Pulmonary artery endothelial cell (primary cell): ENCODE measurements at regions not wholly inside any gene's neighbourhood (a gene's known extent, or its start where the extent isn't known, plus 50 kb on each side); places are given as distances from the start of the nearest gene placed in this dataset.

ENCODE experiments used
- DNase-seq: peaks from one replicate; pipeline ENCODE4 v3.0.0-alpha.2; 2011; ENCODE audit warnings: low read depth, low spot score

DNA sequence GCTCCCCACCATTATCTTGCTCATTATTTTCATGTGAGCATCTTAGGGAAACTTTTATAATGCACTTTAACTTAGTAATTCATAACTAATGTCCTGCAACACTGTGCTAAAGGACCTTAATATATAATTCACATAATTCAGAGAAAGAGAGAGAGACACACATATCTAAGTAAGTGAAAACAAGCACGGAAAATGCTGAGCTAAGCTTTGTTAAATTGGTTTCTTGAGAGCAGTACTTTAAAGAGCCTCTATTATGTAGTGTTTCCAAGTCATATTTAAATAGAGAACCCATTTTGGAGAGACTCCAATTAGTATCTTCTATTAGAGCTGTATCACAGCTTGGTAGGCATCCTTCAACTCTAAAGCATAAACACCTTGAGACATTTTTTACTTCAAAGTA lies 354.1 kb upstream of the SOX14 start:
- DNase-seq: no peak

DNA sequence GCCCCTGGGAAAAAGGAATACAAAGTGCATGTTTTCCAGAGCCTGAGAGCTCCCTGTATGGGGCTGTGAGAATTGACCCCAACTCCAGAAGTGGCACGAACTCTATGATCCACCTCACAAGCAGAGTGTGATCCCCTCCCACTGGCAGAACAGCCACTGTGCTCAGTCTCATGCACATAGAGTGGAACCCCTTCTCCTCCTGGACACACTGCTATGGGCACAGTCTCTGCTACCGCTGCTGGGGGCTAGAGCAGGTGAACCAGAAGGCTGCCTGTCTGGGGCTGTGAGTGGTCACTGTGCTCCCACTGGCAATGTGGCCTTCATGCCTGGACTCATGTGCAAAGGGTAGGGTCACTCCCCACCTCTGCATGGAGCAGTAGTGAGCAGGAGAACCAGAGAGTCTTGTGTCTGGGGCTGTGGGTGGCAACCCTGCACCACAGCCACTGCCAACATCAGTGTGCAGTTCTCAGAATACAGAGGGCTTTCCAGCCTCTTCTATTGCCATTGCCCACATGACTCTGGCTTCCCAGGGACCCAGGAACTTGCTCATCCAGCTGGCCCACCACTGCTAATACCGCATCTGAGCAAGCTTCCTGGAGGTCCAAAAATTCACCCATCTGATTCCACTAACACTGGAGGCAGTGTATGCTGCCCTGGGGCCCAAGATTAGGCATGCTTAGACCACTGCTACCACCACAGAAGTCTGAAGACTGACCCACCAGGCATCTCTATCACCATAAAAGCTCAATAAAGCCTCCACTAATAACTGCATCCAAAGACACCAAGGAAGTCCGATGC lies 343.7 kb upstream of the SOX14 start:
- DNase-seq: no peak

DNA sequence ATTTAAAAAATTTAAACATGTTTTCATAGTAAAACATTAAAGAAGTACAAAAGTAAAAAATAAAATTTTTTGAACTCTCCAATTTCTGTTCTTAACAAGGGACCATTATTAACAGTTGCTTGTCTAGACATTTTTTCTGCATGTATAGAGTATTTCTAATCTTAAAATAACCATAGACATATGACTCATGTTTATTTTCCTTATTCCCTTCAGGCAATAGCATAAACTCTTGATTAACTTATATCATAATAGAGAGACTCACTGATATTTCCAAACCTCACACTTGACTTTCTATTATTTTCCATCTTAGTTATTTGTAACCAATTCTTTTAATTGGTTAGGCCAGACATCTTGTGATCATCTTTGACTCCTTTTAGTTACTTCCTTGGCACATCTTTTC lies 325.6 kb upstream of the SOX14 start:
- no peak for DNase-seq

DNA sequence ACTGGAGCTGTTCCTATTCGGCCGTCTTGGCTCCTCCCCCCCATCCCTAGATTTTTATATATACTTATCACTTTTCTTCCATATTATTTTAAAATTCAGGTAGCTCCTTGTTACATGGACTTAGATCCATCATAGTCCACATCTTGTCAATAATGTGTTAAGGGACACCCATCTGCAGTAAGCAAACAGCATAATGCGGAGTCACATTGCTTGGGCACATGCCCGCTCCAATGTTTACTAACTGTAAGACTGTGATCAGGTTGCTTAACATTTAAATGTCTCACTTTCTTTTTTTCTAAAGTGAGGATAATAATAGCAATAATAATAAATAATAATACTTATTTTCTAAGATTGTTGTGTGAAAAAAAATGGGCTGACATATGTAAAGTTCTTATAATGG lies 303.2 kb upstream of the SOX14 start:
- DNase-seq: no peak

DNA sequence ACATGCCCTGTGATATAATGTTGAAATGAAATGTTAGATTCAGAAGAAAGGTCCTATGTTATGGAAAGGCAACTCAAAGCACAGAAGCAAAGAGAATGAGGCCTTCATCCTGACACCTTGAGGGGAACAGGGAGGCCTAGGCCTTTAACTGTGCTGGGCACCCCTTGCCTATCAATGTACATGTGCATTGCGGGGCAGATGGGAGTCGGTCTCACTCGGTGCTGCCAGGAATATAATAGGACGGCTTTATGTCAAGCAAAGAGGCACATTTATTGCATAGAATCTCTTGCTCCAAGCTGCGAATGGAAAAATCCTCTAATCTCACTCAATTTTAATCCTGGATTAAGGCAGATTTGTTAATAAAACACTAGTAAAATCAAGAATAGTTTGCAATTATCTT lies 301.0 kb upstream of the SOX14 start:
- DNase-seq: no peak

DNA sequence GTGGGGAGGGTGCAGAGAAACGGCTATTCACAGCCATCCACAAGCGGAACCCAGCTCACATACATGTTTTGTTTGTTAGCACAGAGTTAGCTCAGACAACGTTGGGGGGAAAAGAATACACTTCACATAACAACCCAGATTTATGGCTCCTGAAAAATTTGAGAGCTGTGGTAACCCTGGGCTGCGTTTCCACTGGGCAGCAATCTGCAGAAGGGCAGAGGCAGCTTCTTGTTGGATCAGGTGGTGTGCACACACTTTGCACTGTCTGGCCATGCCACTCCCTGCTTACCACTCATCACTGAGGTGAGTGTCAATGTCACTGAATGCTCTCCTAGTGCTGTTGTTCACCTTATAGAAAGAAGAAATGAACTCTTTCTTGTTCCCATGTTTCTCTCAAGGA lies 299.8 kb upstream of the SOX14 start:
- no peak for DNase-seq

DNA sequence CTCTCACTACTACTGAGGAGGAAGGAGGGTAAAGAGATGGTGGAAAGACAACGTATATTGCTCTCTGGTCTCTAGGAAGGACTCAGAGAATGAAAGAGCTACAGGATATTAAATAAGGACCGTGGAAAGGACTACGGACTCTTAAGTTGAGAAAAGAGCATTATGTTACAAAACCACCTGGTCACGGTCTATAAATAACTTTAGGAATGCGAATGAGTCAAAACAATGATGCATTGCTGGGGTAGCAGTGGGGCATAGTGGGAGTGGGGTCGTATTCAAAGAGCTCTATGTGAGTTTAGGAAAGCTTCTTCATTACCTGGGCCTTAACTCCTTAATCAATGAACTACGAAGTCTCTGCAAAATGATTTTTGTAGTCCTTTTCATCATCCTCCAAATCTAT lies 295.7 kb upstream of the SOX14 start:
- DNase-seq: no peak

DNA sequence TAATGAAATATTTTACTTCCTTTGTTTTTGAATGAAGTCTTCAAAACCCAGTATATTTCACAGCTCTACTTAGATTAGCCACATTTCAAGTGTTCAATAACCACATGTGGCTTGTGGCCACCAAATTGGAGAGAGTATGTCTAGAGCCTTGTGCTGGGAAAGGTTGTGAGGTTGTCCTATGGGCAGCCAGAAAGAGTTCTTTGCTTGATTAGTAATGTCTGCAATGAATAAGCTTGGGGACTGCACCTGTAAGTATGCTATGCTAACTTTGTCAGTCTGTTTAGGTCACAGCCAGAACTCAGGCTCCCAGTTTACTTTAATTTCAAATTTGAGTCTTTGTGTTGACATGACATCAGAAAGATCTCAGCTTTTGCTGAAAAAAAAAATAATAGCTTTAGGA lies 294.9 kb upstream of the SOX14 start:
- no peak for DNase-seq

DNA sequence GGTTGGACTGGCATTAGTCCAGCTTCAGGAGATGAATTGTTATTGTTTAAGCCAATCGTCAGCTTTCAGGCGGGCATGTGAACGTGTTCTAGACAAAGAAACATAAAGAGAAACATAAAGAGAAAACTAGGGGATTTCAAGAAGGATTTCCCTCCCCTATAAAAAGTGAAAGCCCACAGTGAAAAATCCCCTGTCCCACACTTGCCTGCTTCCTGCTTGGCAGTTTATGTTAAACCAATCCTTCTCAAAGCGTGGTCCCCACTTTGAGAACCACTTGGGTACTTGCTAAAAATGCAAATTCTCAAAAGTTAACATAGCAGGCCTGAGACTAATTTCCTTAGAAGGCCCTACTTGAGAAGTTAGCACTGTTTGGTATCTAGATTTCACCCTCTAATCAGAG lies 293.0 kb upstream of the SOX14 start:
- DNase-seq: no peak

DNA sequence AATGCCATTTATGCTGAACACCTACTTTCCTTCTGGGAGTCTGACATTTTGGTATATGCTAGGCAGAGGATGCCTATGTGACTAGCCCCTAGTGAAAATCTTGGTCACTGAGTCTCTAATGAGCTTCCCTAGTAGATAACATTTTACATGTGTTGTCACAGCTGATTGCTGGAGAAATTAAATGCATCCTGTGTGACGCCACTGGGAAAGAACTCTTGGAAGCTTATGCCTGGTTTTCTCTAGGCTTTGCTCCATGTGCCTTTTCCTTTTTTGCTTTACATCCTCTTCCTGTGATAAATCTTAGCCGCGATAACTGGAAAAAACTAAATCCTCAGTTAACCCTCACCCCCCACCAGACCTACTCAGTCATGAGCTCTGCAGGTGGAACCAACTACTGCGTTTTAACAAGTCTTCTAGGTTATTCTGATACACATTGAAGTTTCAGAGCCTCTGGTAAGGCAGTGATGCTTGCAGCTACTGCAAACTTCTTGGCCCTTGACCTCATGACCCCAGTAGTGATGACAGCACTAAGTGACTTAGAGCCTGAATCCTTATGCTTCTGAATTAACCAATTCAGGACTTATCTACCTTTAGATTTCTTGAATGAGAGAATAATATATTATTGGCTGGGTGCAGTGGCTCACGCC lies 292.4 kb upstream of the SOX14 start:
- DNase-seq: no peak

DNA sequence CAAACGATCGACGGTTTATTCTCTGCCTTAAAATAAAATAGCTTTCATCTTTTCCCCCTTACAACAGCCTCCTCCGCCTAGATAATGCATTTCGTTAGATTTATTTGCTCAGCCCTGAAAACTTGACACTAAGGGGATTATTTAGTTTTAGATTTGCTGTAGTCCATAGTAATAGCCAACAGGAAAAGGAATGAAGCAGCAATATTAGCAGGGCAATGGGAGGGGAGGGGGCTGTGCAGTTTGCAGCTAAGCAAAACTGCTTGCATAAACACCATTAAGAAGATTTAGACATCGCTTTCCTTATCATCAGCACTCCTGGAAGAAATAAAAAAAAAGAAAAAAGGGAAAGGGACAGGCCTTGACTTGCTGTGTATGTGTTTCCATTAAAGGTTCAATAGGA lies 286.5 kb upstream of the SOX14 start:
- DNase-seq: no peak

DNA sequence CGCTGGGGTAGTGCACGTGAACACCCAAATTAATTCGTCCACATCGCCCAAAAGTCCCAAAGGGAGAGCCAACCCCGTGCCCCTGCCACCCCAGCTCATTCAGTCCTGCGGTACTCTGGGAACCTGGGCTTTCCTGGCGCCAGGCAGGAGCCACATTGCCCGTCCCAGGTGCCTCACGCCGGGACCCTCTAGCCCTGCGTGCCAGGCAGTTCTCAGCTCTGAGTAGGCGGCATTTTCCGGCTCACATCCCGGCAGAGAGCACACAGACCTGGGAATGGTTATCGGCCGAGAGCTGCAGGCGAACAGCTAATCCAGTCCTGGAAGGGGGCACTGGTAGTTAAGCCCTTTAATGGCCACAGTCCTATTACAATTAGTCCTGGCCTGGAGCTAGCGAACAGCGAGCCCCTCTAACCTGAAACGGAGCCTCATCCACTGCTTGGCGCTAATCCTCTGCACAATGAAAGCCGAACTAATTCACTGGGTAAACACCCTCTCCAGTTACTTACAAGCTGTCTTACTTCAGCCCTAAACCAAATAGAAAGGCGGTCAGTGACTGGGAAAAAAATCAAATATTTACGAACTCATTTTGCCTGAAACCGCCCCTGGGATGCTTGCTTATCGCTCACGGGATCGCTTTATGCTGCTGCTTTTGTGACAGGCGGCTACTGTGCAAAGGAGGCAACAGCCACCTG lies 254.6 kb upstream of the SOX14 start:
- DNase-seq: no peak

DNA sequence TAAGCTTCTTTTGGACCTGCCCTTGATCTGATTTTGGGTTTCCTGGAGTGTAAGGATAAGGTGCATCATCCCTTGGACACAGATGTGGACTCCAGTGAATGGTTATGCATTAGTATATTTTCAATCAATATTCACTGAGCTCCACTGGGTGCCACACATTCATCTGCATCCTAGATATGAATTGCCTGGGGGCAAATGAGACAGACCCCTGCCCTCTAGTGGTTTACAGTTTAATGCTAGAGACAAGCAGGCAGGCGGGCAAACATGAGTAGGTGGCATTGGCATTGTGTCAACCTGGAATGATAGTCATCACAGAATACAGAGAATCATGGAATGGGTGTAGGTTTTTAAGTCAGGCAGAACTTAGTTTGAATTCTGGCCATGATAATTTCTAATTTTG lies 252.5 kb upstream of the SOX14 start:
- no peak for DNase-seq

DNA sequence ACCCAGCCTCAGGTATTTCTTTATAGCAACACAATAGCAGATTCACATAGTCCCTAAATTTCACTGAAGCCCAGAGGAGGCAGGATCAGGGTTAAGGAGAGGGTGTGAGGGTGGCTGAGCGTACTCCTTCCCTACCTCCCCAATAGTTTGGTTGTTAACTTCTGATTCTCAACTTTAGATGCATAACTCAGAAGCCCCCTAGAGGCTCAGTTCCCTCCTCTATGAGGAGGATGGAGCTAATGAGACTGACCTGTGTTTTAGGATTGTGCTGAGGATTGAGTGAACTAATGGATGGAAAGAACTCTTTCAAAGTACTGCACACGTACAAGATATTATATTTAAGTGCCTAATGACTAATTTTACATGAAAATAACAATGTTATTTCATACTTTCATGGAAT lies 249.3 kb upstream of the SOX14 start:
- DNase-seq: no peak

DNA sequence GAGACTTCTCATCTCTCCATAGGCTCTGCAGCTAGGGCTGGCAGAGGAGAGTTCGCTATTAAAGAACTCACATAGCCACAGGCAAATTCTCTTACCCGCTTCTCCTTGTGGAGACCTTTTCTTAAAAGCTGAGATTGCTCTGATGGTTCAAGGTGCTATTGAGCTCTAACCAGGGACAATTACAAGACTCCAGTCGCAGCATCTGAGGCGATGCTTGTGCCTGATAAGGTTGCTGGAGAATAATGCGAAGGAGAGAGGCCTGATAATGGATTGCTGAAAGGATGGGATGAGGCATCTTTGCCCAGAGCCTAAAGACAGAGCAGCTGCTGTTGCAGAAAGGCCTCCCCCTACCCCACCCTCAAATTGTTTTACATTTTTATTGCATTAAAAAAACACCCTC lies 244.5 kb upstream of the SOX14 start:
- no peak for DNase-seq

DNA sequence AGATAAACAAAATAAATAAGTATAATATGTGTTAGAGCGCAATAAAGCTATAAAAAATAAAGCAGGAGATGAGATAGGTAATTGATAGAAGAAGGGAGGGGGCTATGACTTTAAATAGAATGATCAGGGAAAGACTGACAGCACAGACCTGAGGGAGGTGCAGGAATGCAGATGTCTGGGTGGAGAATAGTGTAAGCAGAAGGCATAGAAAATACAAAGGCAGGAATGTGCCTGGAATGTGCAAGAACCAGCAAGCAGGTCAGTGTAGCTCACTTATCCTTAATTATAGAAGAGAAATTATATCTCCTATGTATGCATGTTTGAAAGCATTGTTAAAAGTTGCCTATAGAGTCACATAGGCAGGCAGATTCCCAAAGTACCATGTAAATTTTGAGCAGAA lies 239.4 kb upstream of the SOX14 start:
- DNase-seq: no peak

DNA sequence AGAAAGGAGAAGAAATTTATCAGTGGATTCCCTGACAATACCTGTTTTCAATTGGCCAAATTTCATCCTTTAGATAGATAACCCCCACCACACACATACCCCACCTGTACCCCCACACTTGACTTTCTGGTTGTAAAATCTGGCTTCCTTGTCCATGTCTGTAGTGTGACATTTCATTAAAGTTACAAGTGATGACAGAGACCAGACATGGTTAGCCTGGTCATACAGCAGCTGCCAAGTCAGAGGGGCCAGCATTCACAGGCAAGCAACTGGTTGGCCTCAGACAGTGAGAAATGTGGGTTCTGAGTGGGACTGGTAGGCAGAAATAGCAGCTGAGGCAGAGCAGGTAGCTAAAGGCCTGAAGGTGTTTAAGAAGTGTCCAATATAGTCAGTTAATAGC lies 238.6 kb upstream of the SOX14 start:
- no peak for DNase-seq

DNA sequence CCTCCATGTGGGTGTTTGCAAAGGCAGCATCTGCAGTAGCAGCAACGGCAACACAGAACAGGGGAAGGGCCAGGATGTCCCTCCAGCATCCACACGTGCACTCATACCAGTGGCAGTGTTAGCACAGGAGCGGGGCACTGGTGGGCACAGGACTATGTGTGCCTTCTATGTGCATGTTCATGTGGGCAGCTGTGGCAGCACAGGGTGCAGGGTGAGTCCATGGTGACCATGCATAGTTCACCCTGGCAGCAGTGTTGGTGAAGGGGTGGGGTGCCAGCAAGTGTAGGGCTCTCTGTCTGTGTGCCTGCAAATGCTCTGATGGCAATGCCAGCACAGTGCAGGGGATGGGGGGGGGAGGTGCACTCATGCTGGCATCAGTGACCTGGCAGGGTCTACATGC lies 222.1 kb upstream of the SOX14 start:
- DNase-seq: no peak

DNA sequence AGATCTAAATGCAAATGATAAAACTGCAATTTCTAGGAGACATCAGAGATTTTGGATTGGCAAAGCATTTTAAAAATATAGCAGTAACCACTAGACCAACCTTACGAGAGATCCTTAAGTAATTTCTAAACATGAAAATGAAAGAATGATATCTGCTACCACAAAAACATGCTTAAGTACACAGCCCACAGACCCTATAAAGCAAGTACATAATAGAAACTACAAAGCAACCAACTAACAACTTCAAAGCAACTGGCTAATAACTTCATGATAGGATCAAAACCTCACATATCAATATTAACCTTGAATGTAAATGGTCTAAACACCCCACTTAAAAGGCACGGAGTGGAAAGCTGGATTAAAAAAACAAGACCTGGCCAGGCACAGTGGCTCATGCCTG lies 209.9 kb upstream of the SOX14 start:
- DNase-seq: no peak

DNA sequence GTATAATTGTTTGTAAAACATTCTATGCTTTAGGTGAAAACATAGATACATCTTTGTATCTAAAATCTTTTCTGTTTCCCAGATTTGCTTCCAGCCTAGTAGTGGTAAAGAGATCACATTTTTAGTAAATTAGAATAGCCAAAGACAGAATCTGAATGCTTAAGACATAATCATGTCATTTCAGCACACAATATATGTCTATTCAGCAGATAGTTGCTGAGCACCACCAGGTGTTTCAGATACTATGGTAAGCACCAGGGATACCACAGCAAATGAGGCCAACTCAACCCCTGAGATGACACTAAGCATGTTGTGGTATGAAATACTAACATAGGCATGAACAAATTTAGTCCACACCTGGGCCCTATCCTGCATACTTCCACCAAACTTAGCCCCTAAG lies 195.2 kb upstream of the SOX14 start:
- DNase-seq: no peak

DNA sequence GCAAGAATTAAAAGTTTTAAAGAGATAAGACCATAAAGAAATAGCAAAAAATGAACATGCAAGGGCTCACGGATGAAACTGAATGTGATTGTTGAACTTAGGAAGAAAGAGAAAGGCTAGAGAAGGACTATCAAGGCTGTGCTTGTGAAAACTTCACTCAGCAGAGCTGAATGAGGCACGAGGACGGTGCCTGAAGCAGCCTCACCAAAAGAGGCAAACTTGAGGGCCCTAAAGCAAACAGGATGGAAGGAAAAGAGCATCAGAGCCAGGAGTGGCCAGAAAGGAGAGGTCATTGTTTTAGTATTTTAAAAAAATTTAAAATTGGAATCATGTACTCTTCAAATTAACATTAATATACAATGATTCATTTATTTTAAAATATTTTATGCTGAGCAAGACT lies 191.2 kb upstream of the SOX14 start:
- DNase-seq: no peak

DNA sequence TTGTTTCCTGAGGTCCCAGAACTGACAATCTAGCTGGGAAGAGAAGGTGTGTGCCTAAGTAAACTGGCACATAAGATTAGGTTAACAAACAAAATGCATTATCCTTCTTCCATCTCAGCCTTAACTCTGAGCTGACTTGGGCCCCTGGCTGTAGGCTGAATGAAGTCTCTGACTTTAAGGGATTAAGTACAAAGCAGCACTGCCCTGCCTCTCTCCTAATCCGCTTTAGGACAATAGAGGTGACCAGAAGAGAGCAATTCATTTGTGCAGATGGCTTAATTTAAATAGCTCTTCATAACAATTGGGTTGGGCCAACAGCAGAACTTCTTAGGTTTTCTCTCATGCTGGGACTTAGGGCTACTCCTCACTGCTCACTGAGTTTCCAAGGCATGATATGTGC lies 181.6 kb upstream of the SOX14 start:
- no peak for DNase-seq

DNA sequence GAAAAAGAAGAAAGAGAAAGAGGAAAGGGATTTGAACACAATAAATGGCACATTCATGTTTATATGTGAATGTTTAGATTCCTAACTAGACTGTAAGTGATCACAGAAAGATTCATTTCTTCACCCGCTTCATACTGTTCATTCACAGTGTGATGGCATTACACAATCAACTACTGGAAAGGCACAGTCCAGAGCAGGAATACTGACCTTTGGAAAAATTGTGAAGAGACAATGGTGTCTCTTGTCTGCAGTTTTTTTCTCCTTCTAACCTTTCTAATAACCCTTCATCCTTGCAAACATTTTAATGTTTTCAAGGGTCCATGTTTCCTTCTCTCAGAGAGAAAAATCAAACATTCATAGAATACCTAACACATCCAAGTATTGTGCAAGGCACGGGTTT lies 180.9 kb upstream of the SOX14 start:
- DNase-seq: no peak
